ENCODE measurements at regions not wholly inside any gene's neighbourhood (a gene's known extent, or its start where the extent isn't known, plus 50 kb on each side); places are given as distances from the start of the nearest gene placed in this dataset.

DNA sequence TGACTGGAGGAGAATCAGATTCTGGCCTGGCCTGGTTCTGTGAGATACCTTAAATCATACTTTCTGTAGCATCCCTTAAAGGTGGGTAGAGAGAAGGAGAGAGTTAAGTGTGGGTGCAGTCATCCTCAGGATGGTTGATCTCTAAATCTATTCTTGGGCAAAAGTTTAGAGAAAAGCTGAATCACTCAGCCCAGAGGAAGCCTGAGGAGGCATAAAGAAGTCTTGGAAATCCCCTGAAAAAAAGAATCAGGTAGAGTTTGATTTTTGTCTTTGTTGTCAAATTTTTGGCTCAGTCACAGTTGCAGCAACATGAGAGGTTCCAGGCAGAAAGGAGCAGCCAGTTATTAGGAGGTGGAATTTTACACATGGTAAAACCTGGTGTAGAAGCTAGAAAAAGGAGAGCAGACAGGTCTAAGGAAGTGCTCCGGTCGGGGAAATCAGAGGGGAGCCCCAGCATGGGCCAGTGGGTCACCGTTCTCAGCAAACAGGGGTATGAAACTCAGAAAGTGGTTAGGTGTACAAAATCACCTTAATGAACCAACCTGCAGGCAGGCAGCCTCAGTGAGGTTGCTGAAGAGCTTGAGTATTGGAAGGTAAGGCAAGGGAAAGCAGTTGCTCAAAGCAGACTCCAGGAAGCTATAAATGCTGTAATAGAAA lies 116.2 kb upstream of the CNTLN start:
- DNase-seq (ENCODE audit: low spot score) = no peak

GRCh38 chr9:17017931-17018491 lies 116.8 kb upstream of the CNTLN start:
- DNase-seq (ENCODE audit: low spot score) = no peak

- DNase-seq (ENCODE audit: low spot score) = no peak
These were observed 120.9 kb upstream of the CNTLN start for GRCh38 chr9:17013891-17014290.

DNA sequence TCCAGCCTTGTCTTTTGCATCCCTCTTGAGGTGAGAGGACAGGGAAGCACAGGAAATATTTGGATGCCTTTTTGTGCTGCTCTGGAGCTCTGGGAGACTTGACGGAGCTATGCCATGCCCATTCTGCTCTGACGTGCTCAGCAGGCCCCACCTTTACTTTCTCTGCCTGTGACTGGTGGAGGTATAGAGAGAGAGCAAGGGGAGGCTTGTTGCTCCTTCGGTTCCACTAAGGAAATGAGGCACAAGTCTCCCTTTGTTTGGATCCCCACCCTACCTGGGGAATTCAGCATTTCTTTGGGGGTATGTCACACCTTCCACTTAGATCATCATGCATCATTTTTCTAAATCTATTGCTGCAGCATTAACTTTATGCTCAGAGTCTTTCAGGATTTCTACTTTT lies 121.8 kb upstream of the CNTLN start:
- DNase-seq (ENCODE audit: low spot score) = no peak

DNA sequence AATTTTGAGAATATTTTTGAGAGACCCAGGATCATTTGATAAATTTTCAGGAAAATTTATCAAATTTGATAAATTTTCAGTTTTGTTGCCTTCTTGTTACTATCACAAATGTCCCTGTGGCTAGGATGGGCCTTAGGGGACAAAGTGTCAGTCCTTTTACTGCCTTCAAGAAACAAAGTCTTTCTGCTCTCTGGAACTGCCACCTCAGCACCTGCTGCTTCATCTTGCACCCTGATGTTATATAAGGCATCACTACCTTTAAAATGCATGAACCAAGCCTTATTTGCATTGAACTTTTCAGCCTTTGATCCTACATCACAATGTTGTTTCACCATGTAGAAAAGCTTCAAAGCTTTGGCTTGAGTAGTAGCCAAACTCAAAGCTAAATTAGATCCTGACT lies 123.0 kb upstream of the CNTLN start:
- no peak for DNase-seq (ENCODE audit: low spot score)

GRCh38 chr9:17009071-17009470 lies 125.8 kb upstream of the CNTLN start:
- no peak for DNase-seq (ENCODE audit: low spot score)

GRCh38 chr9:17005056-17005823 lies 129.6 kb upstream of the CNTLN start:
- no peak for DNase-seq (ENCODE audit: low spot score)

GRCh38 chr9:17004500-17004899 lies 130.3 kb upstream of the CNTLN start:
- no peak for DNase-seq (ENCODE audit: low spot score)

DNA sequence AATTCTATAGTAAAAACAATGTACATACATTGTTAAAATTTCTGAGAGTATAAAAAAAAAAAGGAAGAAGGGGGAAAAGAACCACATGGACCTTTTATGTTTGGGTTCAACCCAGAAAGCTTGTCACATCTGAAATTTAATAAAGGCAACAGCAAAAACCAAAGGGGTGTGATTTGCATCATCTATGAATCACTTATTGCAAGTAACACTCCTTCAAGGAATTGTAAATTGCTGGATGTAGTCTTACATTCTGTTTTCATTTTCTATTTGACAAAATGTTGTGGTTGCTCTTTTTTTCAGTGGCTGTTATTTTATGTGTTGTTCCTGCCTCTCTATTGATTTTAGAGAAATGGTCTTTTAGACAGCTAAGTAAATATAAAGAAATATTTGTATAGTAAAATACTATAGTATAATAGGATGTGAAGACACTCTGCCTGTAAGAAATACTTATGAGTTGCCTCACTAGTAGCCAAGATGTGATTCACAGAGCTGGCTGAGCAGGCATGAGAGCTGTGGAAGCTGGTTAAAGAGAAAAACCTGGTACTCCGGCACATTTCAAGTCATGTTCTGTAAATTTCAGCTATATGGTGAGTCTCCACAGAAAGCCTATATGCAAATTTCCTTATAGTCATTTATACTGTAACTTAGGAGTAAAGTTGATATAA lies 131.1 kb upstream of the CNTLN start:
- DNase-seq (ENCODE audit: low spot score) = no peak

GRCh38 chr9:16996901-16997491 lies 126.5 kb upstream of the BNC2 start:
- DNase-seq (ENCODE audit: low spot score) = no peak

GRCh38 chr9:16992138-16992537 lies 121.7 kb upstream of the BNC2 start:
- DNase-seq (ENCODE audit: low spot score) = no peak

- no peak for DNase-seq (ENCODE audit: low spot score)
These were observed 116.6 kb upstream of the BNC2 start for GRCh38 chr9:16987026-16987425.

DNA sequence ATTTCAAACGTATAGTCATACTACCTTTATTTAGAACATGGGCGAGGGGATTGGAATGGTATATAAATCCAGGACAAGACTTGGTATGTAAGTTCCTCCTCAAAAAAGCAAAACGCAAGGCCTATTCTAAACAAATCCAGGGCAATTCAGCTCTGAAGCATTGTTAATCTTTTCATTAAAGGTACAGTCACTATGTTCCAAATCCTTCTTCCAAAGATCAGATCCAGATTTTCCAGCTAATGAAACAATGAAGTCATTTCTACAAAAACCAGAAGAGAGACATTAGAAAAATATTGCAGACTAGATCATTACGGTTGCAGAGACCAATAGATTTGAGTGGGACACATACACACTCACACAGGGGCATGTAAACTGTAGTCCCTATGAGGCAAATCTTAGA lies 116.1 kb upstream of the BNC2 start:
- DNase-seq (ENCODE audit: low spot score) = no peak

- no peak for DNase-seq (ENCODE audit: low spot score)
These were observed 115.3 kb upstream of the BNC2 start for GRCh38 chr9:16985559-16986348.

- DNase-seq (ENCODE audit: low spot score) = no peak
These were observed 112.4 kb upstream of the BNC2 start for GRCh38 chr9:16982780-16983310.

- DNase-seq (ENCODE audit: low spot score) = no peak
These were observed 106.0 kb upstream of the BNC2 start for GRCh38 chr9:16976427-16976826.

DNA sequence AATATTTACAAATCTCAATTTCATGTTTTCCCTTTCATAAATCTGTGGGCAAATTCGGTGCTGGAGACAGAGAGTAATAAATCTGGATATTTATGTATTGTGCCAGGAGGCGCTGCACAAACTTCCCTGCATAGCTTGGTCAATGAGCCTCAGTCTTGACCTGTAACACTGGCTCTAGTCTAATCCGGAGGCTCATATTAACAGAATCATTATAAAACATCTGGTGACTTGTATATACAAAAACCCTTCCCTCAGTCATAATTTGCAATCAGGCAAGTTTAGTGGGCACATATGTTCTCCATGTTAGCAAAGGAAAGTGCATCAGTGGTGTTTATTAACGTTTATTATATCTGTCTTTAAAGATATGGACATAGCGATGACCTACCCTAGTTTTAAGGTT lies 104.0 kb upstream of the BNC2 start:
- DNase-seq (ENCODE audit: low spot score) = no peak

GRCh38 chr9:16970321-16970720 lies 99.9 kb upstream of the BNC2 start:
- no peak for DNase-seq (ENCODE audit: low spot score)

- peak; percentile 60 for DNase-seq (ENCODE audit: low spot score)
These were observed 93.8 kb upstream of the BNC2 start for GRCh38 chr9:16964228-16964627.

DNA sequence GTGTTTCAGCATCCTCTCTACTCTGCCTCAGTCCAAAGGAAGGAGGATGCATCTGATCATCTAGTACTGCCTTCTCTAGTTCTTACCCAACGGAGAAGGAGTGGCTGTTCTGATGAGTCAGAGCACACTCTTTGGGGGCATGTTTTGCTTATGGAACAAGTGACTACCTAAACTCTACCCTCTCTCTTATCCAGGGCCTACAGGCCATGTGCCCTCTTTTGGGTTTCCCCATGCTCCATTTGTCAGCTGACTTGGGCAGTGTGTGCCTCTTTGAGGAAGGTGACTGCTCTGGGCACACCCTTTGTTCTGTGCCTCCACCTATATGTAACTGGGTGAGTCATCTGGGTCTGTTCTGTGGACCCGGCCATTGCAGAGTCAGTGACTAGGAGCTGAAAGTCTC lies 89.6 kb upstream of the BNC2 start:
- DNase-seq (ENCODE audit: low spot score) = peak; percentile 18

DNA sequence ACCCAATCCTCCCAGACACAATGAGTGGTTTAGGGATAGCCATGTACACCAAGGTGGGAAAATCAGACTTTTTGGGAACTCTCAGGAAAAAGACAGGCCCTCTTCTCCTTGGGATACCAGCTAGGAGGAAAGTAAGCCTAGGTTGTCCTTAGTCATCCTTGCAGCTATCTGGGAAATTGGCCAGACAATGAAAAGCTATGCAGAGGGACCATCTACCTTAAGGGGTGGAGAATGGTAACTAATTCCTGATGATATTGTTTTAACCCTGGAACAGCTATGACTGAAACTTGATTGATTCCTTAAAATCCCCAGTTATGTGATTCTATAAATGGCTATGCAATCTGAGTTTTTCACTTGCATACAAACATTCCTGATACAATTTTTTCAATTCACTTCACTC lies 88.9 kb upstream of the BNC2 start:
- no peak for DNase-seq (ENCODE audit: low spot score)

All from A172 (cell line).